Subcutaneous abdominal adipose tissue (tissue), 5 donors: ENCODE measurements at regions not wholly inside any gene's neighbourhood (a gene's known extent, or its start where the extent isn't known, plus 50 kb on each side); places are given as distances from the start of the nearest gene placed in this dataset.
"Not testable (repeated sequence)": the region's sequence is repeated elsewhere in the genome, so short reads cannot be mapped to it uniquely, and the experiment has no call there.

Experiments used
- H3K27ac ChIP-seq: one replicate; pipeline ENCODE4 v1.7.0; 2013; ENCODE audit warnings: low read depth, mild to moderate bottlenecking, inconsistent platforms, low read length, moderate library complexity
- H3K27me3 ChIP-seq, 5 donors: one replicate each; pipeline ENCODE4 v1.7.0; 2013; ENCODE audit warnings: low read length in 5 of 5, inconsistent platforms in 1 of 5; ENCODE audit not compliant: control insufficient read depth in 5 of 5, insufficient read depth in 4 of 5
- H3K36me3 ChIP-seq, 5 donors: one replicate each; pipeline ENCODE4 v1.7.0; 2013; ENCODE audit warnings: low read length in 5 of 5; ENCODE audit not compliant: control insufficient read depth in 5 of 5, insufficient read depth in 5 of 5
- H3K4me1 ChIP-seq, 5 donors: one replicate each; pipeline ENCODE4 v1.7.0; 2013; ENCODE audit warnings: low read length in 5 of 5, mild to moderate bottlenecking in 3 of 5, moderate library complexity in 1 of 5; ENCODE audit not compliant: control insufficient read depth in 5 of 5, insufficient read depth in 5 of 5
- H3K4me3 ChIP-seq, 5 donors: one replicate each; pipeline ENCODE4 v1.7.0; 2013; ENCODE audit warnings: low read length in 5 of 5, low read depth in 1 of 5
- H3K9ac ChIP-seq, 5 donors: one replicate each; pipeline ENCODE4 v1.7.0; 2013; ENCODE audit warnings: low read length in 5 of 5, mild to moderate bottlenecking in 4 of 5, moderate library complexity in 3 of 5
- H3K9me3 ChIP-seq, 5 donors: one replicate each; pipeline ENCODE4 v1.7.0; 2013; ENCODE audit warnings: low read length in 5 of 5; ENCODE audit not compliant: control insufficient read depth in 5 of 5
- donor health status: healthy.
- donor health status: healthy.
- donor health status: healthy.
- donor health status: healthy.
- donor health status: healthy.

- Histone ChIP-seq H3K9ac (no peak overlapping the region), H3K27me3 (no peaks in the 10 kb centered on the region), H3K4me1 (peaks cover 0 to 6% (median 0%) of the 10 kb centered on the region in 5 donors), H3K27ac (no peak overlapping the region), H3K4me3 (no peak overlapping the region), H3K36me3 (no peaks in the 10 kb centered on the region), H3K9me3 (peaks cover 0 to 7% (median 3%) of the 10 kb centered on the region in 5 donors)
These were observed 203.8 kb downstream of the TPRG1 start for GRCh38 chr3:189375532-189375931.

DNA sequence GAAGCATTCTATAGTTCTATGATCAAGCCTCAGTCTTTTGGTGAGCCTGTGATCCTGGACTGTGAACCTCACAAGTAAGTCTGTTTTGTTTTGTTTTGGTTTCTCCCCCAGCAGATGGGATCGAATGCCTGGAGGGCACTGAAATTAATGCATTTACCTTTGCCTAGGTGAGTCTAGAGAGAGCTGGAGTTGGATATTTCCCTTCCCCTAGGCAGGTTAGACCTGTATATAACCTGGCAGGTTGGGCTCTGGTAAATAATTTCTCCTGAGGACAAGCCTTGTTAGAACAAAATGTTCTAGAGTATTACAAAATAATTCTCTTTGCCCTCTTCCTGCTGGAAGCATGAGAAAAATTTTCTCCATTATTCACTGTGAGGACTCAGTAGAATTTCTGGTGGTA, 211.9 kb downstream of the TPRG1 start:
- Histone ChIP-seq H3K4me1 (no peaks in the 10 kb centered on the region), H3K9me3 (no peaks in the 10 kb centered on the region)

GRCh38 chr3:189385880-189386279, 214.1 kb downstream of the TPRG1 start:
- not testable (repeated sequence) for H3K4me1 ChIP-seq, H3K27me3 ChIP-seq, H3K36me3 ChIP-seq, H3K9me3 ChIP-seq, H3K9ac ChIP-seq, H3K27ac ChIP-seq, H3K4me3 ChIP-seq

More for the DNA sequence above, 211.9 kb downstream of the TPRG1 start:
- Histone ChIP-seq H3K27me3 (no peaks in the 10 kb centered on the region), H3K9ac (no peak overlapping the region), H3K27ac (no peak overlapping the region), H3K4me3 (no peak overlapping the region), H3K36me3 (no peaks in the 10 kb centered on the region)

- H3K9me3 ChIP-seq = no peaks in the 10 kb centered on the region
- no peaks in the 10 kb centered on the region for H3K27me3 ChIP-seq
- H3K4me3 ChIP-seq = no peak overlapping the region
- H3K36me3 ChIP-seq = no peaks in the 10 kb centered on the region
- H3K9ac ChIP-seq = no peak overlapping the region
- H3K4me1 ChIP-seq = no peaks in the 10 kb centered on the region
- H3K27ac ChIP-seq = no peak overlapping the region
These were observed 215.0 kb downstream of the TPRG1 start for GRCh38 chr3:189386739-189387138.

DNA sequence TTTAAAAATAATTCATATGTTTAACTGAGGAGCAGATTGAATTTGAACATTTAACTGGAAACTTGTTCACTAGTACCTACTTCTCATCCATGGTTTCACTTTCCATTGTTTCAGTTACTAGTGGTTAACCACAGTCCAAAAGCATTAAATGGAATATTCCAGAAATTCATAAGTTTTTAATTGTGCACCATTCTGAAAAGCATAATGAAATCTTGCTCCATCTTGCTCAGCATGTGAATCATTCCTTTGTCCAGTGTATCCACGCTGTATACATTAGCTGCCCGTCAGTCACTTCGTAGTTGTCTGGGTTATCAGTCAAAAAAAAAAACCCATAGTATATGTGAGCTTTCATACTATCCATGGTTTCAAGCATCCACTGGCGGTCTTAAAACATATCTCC, 217.6 kb downstream of the TPRG1 start:
- Histone ChIP-seq H3K36me3 (no peaks in the 10 kb centered on the region), H3K27me3 (no peaks in the 10 kb centered on the region), H3K9me3 (no peaks in the 10 kb centered on the region)

GRCh38 chr3:189393598-189393997, 221.8 kb downstream of the TPRG1 start:
- no peaks in the 10 kb centered on the region for H3K9me3 ChIP-seq
- H3K4me3 ChIP-seq = no peak overlapping the region
- H3K4me1 ChIP-seq = no peaks in the 10 kb centered on the region
- no peaks in the 10 kb centered on the region for H3K36me3 ChIP-seq
- H3K27ac ChIP-seq = no peak overlapping the region
- no peak overlapping the region for H3K9ac ChIP-seq
- no peaks in the 10 kb centered on the region for H3K27me3 ChIP-seq

More for the DNA sequence above, 217.6 kb downstream of the TPRG1 start:
- Histone ChIP-seq H3K4me3 (no peak overlapping the region), H3K4me1 (no peaks in the 10 kb centered on the region), H3K9ac (no peak overlapping the region), H3K27ac (no peak overlapping the region)

- Histone ChIP-seq H3K27me3 (no peaks in the 10 kb centered on the region), H3K9me3 (no peaks in the 10 kb centered on the region), H3K27ac (no peak overlapping the region), H3K36me3 (no peaks in the 10 kb centered on the region), H3K4me3 (no peak overlapping the region), H3K4me1 (no peaks in the 10 kb centered on the region), H3K9ac (no peak overlapping the region)
These were observed 222.9 kb downstream of the TPRG1 start for GRCh38 chr3:189394599-189395121.

DNA sequence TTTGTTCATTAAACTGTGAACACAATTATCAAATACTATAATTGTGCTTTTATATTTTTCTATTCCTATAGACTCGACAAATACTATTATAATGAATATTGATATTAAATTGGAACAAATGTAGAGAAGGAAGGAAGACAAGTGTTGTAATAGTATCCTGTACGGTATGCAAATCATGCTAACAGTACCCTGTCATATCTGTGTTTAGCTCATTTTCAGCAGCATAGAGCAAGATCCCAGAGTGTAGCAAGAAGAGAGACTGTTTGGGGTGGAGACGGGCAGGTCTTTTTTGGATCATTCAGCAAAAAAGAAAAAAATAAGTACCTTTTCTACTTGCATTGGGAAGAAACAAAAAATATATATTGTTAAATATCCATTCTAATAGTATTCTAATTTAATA, 224.1 kb downstream of the TPRG1 start:
- H3K4me3 ChIP-seq = no peak overlapping the region
- H3K4me1 ChIP-seq = no peaks in the 10 kb centered on the region
- H3K27ac ChIP-seq = no peak overlapping the region
- H3K9ac ChIP-seq = no peak overlapping the region
- H3K9me3 ChIP-seq = no peaks in the 10 kb centered on the region
- H3K27me3 ChIP-seq = no peaks in the 10 kb centered on the region
- no peaks in the 10 kb centered on the region for H3K36me3 ChIP-seq

GRCh38 chr3:189398656-189399055, 226.9 kb downstream of the TPRG1 start:
- H3K9me3 ChIP-seq = no peaks in the 10 kb centered on the region
- H3K36me3 ChIP-seq = no peaks in the 10 kb centered on the region
- H3K4me3 ChIP-seq = no peak overlapping the region

GRCh38 chr3:189401196-189401595, 229.4 kb downstream of the TPRG1 start:
- Histone ChIP-seq H3K4me3 (no peak overlapping the region), H3K27me3 (no peaks in the 10 kb centered on the region), H3K27ac (no peak overlapping the region), H3K9me3 (no peaks in the 10 kb centered on the region), H3K36me3 (no peaks in the 10 kb centered on the region), H3K9ac (no peak overlapping the region), H3K4me1 (no peaks in the 10 kb centered on the region)

More at GRCh38 chr3:189398656-189399055, 226.9 kb downstream of the TPRG1 start:
- no peaks in the 10 kb centered on the region for H3K27me3 ChIP-seq
- H3K4me1 ChIP-seq = no peaks in the 10 kb centered on the region
- no peak overlapping the region for H3K9ac ChIP-seq
- no peak overlapping the region for H3K27ac ChIP-seq

DNA sequence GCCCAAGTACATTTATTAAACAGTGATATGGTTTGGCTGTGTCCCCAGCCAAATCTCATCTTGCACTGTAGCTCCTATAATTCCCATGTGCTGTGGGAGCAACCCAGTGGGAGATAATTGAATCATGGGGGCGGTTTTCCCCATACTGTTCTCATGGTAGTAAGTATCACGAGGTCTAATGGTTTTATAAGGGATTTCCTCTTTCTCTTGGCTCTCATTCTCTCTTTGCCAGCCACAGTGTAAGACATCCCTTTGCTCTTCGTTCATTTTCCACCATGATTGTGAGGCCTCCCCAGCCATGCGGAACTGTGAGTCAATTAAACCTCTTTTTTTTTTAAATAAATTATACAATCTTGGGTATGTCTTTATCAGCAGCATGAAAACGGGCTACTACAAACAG, 228.0 kb upstream of the TP63 start:
- H3K27me3 ChIP-seq = no peaks in the 10 kb centered on the region
- H3K9me3 ChIP-seq = no peaks in the 10 kb centered on the region
- no peak overlapping the region for H3K4me3 ChIP-seq
- H3K9ac ChIP-seq = no peak overlapping the region
- H3K36me3 ChIP-seq = no peaks in the 10 kb centered on the region
- H3K4me1 ChIP-seq = no peaks in the 10 kb centered on the region
- H3K27ac ChIP-seq = no peak overlapping the region
